Suprapubic skin (tissue), 4 donors: ENCODE measurements at regions not wholly inside any gene's neighbourhood (a gene's known extent, or its start where the extent isn't known, plus 50 kb on each side); places are given as distances from the start of the nearest gene placed in this dataset.

Source experiments
- DNase-seq, 2 donors: peaks; one replicate each; pipeline ENCODE4 v3.0.0-alpha.2; 2019; ENCODE audit warnings: low spot score in 2 of 2
- H3K27ac ChIP-seq: fragments of 200-600 bp; sonication (generic); one replicate; pipeline ENCODE4 v1.5.1; 2019
- H3K27me3 ChIP-seq: fragments of 200-600 bp; sonication (generic); one replicate; pipeline ENCODE4 v1.5.1; 2019
- H3K36me3 ChIP-seq: fragments of 200-600 bp; sonication (generic); one replicate; pipeline ENCODE4 v1.5.1; 2019
- H3K4me1 ChIP-seq: fragments of 200-600 bp; sonication (generic); one replicate; pipeline ENCODE4 v1.5.1; 2019
- H3K4me3 ChIP-seq: fragments of 200-600 bp; sonication (generic); one replicate; pipeline ENCODE4 v1.5.1; 2019; ENCODE audit warnings: mild to moderate bottlenecking
- H3K9me3 ChIP-seq: fragments of 200-600 bp; sonication (generic); one replicate; pipeline ENCODE4 v1.5.1; 2019
- CTCF ChIP-seq, 2 donors: fragments of 200-600 bp in 1 of 2; fragments of 450-650 bp in 1 of 2; sonication (generic) in 1 of 2; IDR thresholded peaks; one replicate each; pipeline ENCODE4 v1.5.1; 2016 to 2019; ENCODE audit warnings: antibody characterized with exemption in 2 of 2, mild to moderate bottlenecking in 1 of 2, moderate library complexity in 1 of 2
- EP300 ChIP-seq: sonication (generic); formaldehyde crosslinking; IDR thresholded peaks from one replicate; pipeline ENCODE4 v1.6.1; 2017; ENCODE audit warnings: antibody characterized with exemption
- POLR2A ChIP-seq, 2 donors: fragments of 450-650 bp; IDR thresholded peaks; one replicate each; pipeline ENCODE4 v1.6.1; 2017; ENCODE audit warnings: antibody characterized with exemption in 2 of 2, mild to moderate bottlenecking in 2 of 2, moderate library complexity in 2 of 2
- POLR2AphosphoS5 ChIP-seq, 3 donors: sonication (generic); formaldehyde crosslinking; IDR thresholded peaks; one replicate each; pipeline ENCODE4 v1.6.1; 2017; ENCODE audit warnings: antibody characterized with exemption in 3 of 3
- WGBS: methylation state at CpG from one replicate; pipeline ENCODE4 v1.1.5; 2018; 5-methylcytosine and 5-hydroxymethylcytosine counted together

GRCh38 chr2:133956434-133956935, 297.4 kb upstream of the MGAT5 start:
- TF ChIP-seq CTCF (IDR thresholded peaks at IDR 0.05) (no peak), POLR2A (IDR thresholded peaks at IDR 0.05) (no peak), EP300 (no peak), POLR2AphosphoS5 (IDR thresholded peaks at IDR 0.05) (no peak)
- H3K36me3 ChIP-seq: no peaks in the 10 kb centered on the region
- DNase-seq: no peak
- H3K4me1 ChIP-seq: no peaks in the 10 kb centered on the region
- H3K27me3 ChIP-seq: no peaks in the 10 kb centered on the region
- 54% methylated on average over 4 of the region's 4 CpGs for WGBS
- no peak overlapping the region for H3K27ac ChIP-seq
- no peaks in the 10 kb centered on the region for H3K9me3 ChIP-seq
- H3K4me3 ChIP-seq: no peak overlapping the region

GRCh38 chr2:133957724-133958480, 296.0 kb upstream of the MGAT5 start:
- Histone ChIP-seq H3K36me3 (no peaks in the 10 kb centered on the region), H3K9me3 (no peaks in the 10 kb centered on the region), H3K27ac (no peak overlapping the region), H3K4me3 (no peak overlapping the region), H3K4me1 (no peaks in the 10 kb centered on the region), H3K27me3 (no peaks in the 10 kb centered on the region)
- TF ChIP-seq EP300: no peak
- TF ChIP-seq POLR2A (IDR thresholded peaks at IDR 0.05): no peak
- no peak for TF ChIP-seq CTCF (IDR thresholded peaks at IDR 0.05)
- TF ChIP-seq POLR2AphosphoS5 (IDR thresholded peaks at IDR 0.05): no peak
- DNase-seq: no peak
- 52% methylated on average over 6 of the region's 6 CpGs for WGBS

- no peak for TF ChIP-seq CTCF (IDR thresholded peaks at IDR 0.05)
- TF ChIP-seq POLR2A (IDR thresholded peaks at IDR 0.05): no peak
- TF ChIP-seq EP300: no peak
- TF ChIP-seq POLR2AphosphoS5 (IDR thresholded peaks at IDR 0.05): no peak
- no peaks in the 10 kb centered on the region for H3K36me3 ChIP-seq
- 45% methylated on average over 1 of the region's 1 CpG for WGBS
- no peaks in the 10 kb centered on the region for H3K27me3 ChIP-seq
- no peaks in the 10 kb centered on the region for H3K4me1 ChIP-seq
- H3K27ac ChIP-seq: no peak overlapping the region
- DNase-seq: no peak
- H3K9me3 ChIP-seq: no peaks in the 10 kb centered on the region
- H3K4me3 ChIP-seq: no peak overlapping the region
Measured at GRCh38 chr2:133959066-133959465, 294.8 kb upstream of the MGAT5 start.

- Histone ChIP-seq H3K9me3 (no peaks in the 10 kb centered on the region), H3K27ac (no peak overlapping the region), H3K4me1 (no peaks in the 10 kb centered on the region), H3K27me3 (no peaks in the 10 kb centered on the region), H3K4me3 (no peak overlapping the region), H3K36me3 (no peaks in the 10 kb centered on the region)
- no peak for DNase-seq
- TF ChIP-seq CTCF (IDR thresholded peaks at IDR 0.05): no peak
- no peak for TF ChIP-seq POLR2AphosphoS5 (IDR thresholded peaks at IDR 0.05)
- no peak for TF ChIP-seq POLR2A (IDR thresholded peaks at IDR 0.05)
- TF ChIP-seq EP300: no peak
- WGBS: 74% methylated on average over 4 of the region's 4 CpGs
Measured at GRCh38 chr2:133966720-133967304, 287.1 kb upstream of the MGAT5 start.

GRCh38 chr2:133967326-133967725, 286.5 kb upstream of the MGAT5 start:
- no peak overlapping the region for H3K4me3 ChIP-seq
- H3K4me1 ChIP-seq: no peaks in the 10 kb centered on the region
- WGBS: 84% methylated on average over 4 of the region's 4 CpGs
- TF ChIP-seq EP300: no peak
- TF ChIP-seq POLR2A (IDR thresholded peaks at IDR 0.05): no peak
- TF ChIP-seq CTCF (IDR thresholded peaks at IDR 0.05): no peak
- no peak for TF ChIP-seq POLR2AphosphoS5 (IDR thresholded peaks at IDR 0.05)
- no peak for DNase-seq
- H3K9me3 ChIP-seq: no peaks in the 10 kb centered on the region
- H3K27ac ChIP-seq: no peak overlapping the region
- no peaks in the 10 kb centered on the region for H3K36me3 ChIP-seq
- no peaks in the 10 kb centered on the region for H3K27me3 ChIP-seq
